ENCODE measurements at regions not wholly inside any gene's neighbourhood (a gene's known extent, or its start where the extent isn't known, plus 50 kb on each side); places are given as distances from the start of the nearest gene placed in this dataset.

DNA sequence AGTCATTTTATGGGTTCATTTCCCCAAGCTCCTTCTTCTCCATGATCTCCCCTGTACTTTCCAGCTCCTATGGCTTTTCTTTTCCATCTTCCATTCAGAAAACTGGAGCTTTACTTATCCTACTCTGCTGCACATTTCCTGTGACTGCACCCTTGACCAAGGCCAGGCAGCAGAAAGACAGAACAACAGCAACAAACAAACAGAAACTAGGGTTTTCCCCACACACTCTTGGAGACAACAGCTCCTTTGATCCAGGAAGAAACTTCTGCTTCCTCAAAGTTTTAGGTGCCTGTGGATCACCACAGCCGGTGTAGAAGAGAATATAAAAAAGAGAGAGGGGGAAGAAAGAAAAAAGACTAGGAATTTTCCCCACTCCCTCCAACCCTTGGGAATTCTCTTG, 342.3 kb upstream of the CFAP20DC start:
- peaks cover 0 to 9% (median 0%) of the 10 kb centered on the region in 3 donors for H3K36me3 Mint-ChIP-seq
- POLR2A ChIA-PET = no interaction called here
- DNase-seq = no peak
- peaks cover 0 to 13% (median 11%) of the 10 kb centered on the region in 4 donors for H3K4me1 Mint-ChIP-seq
- H3K27me3 Mint-ChIP-seq = no peaks in the 10 kb centered on the region
- no peak overlapping the region for H3K4me3 Mint-ChIP-seq
- peaks cover 0 to 10% (median 5%) of the 10 kb centered on the region in 9 donors for H3K9me3 Mint-ChIP-seq
- H3K27ac Mint-ChIP-seq = peak overlapping the region in 1 of 10 donors; percentile 29
- ATAC-seq = no peak

DNA sequence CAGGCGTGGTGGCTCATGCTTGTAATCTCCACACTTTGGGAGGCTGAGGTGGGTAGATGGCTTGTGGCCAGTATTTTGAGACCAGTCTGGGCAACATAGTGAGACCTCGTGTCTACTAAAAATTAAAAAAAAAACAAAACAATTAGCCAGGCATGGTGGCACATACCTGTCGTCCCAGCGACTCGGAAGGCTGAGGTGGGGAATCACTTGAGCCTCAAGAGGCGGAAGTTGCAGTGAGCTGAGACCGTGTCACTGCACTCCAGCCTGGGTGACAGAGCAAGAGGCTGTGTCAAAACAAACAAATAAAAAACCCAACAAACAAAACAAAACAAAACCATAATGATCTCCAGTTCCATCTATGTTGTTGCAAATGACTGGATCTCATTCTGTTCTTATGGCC, 341.3 kb upstream of the CFAP20DC start:
- H3K4me3 Mint-ChIP-seq = no peak overlapping the region
- H3K27ac Mint-ChIP-seq = no peak overlapping the region
- peaks cover 0 to 13% (median 11%) of the 10 kb centered on the region in 4 donors for H3K4me1 Mint-ChIP-seq
- POLR2A ChIA-PET = no interaction called here
- no peak for ATAC-seq
- no peaks in the 10 kb centered on the region for H3K27me3 Mint-ChIP-seq
- H3K9me3 Mint-ChIP-seq = peaks cover 0 to 3% (median 2%) of the 10 kb centered on the region in 9 donors
- no peak for DNase-seq
- peaks cover 0 to 4% (median 0%) of the 10 kb centered on the region in 3 donors for H3K36me3 Mint-ChIP-seq

DNA sequence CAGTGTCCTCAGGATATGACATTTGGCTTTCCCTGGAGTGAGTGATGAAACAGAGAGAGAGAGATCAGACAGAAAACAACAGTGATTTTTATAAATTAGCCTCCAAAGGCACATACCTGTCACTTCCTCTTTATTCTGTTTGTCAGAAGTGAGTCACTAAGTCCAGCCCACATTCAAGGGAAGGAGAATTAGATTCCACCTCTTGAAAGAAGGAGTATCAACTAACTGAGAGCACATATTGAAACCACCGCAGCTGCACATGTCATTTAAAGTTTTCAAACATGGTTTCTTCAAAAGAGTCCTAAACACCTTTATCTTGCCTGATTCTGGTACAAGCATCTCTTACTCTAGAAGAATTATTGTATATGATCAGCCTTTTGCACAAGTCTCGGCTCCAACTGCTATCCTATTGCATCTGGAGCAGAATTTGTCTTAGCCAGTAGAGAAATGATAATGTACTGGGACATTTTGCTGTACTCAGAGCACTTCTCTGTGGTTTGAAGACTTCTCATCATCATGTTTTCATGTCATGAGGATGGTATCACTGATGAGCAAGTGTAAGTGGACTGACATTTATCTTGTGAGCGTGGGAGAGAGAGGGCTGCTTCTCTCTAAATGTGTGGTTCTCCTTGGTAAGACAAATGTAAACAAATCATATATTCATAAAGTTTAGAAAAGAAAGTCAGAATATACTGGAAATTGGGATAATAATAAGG, 338.9 kb upstream of the CFAP20DC start:
- no peak overlapping the region for H3K4me3 Mint-ChIP-seq
- peak overlapping the region in 3 of 10 donors; percentile 22 to 60 (median 40) for H3K27ac Mint-ChIP-seq
- H3K36me3 Mint-ChIP-seq = no peaks in the 10 kb centered on the region
- DNase-seq = peak in 2 of 10 donors; percentile 7 to 9
- H3K9me3 Mint-ChIP-seq = peaks cover 0 to 3% (median 0%) of the 10 kb centered on the region in 9 donors
- H3K27me3 Mint-ChIP-seq = no peaks in the 10 kb centered on the region
- peak in 1 of 2 donors; percentile 43 for ATAC-seq
- H3K4me1 Mint-ChIP-seq = peaks cover 0 to 19% (median 14%) of the 10 kb centered on the region in 4 donors
- POLR2A ChIA-PET = interaction anchor here (1.3 kb wide), 1 partner anchor 63 kb away, joined by 3 read pairs; no protein-coding TSS in a partner anchor

DNA sequence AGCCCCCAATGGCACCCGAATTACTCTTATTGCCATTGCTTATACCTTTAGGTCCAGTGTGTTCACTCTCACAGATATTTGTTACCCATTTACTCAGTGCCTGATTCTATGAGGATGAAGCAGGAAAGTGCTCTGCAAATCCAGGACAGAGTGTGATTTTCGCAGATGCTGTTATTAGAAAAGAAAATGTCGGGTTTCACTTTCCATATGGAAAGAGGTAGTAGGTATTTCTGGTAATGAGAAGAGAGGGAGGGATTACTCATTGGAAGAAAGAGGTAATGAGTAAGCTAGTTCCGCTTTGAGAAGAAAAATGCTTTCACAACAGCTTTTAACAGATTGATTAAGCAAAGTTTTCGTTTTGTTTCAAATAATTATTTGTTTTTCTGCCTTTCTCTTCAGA, 336.3 kb upstream of the CFAP20DC start:
- peaks cover 2 to 24% (median 14%) of the 10 kb centered on the region in 4 donors for H3K4me1 Mint-ChIP-seq
- H3K27ac Mint-ChIP-seq = no peak overlapping the region
- H3K27me3 Mint-ChIP-seq = no peaks in the 10 kb centered on the region
- peaks cover 0 to 3% (median 0%) of the 10 kb centered on the region in 9 donors for H3K9me3 Mint-ChIP-seq
- H3K36me3 Mint-ChIP-seq = no peaks in the 10 kb centered on the region
- no peak for ATAC-seq
- peak overlapping the region in 1 of 10 donors; percentile 26 for H3K4me3 Mint-ChIP-seq
- no peak for DNase-seq
- POLR2A ChIA-PET = no interaction called here

DNA sequence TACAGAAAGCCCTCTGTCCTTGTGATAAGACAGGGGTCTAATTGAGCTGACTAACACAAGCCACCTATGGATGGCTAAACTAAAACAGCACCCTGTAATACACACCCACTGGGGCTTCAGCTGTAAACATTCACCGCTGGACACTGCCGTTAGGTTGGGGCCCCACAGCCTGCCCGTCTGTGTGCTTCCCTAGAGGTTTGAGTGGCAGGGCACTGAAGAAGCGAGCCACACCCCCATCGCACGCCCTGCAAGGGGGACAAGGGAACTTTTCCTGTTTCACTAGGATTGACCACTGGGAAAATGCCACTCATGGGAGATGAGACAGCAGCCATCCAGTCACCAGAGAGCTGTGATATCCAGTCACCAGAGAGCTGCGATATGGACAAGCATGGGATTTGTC, 335.7 kb upstream of the CFAP20DC start:
- ATAC-seq = no peak
- H3K4me3 Mint-ChIP-seq = no peak overlapping the region
- no peak overlapping the region for H3K27ac Mint-ChIP-seq
- POLR2A ChIA-PET = no interaction called here
- peaks cover 2 to 24% (median 14%) of the 10 kb centered on the region in 4 donors for H3K4me1 Mint-ChIP-seq
- peaks cover 0 to 3% (median 0%) of the 10 kb centered on the region in 9 donors for H3K9me3 Mint-ChIP-seq
- H3K27me3 Mint-ChIP-seq = no peaks in the 10 kb centered on the region
- no peak for DNase-seq
- no peaks in the 10 kb centered on the region for H3K36me3 Mint-ChIP-seq

DNA sequence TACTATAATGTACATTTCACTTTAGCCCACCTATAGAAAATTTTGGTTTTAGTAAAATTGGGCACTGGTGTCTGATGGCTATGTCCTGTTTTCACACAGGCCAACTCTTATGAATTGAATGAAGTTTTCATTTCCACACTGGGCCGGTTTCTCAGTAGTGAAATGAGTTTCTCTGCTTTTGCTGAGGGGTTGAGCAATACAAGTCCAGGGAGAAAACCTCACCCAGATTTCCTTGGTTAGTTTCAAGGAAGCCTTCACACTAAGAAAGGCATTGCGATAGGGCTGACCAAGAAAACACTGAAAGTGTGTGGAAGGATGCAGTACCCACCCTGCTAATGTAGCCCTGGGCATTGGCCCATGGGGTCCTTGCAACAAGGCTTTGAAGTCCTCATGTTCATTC, 331.5 kb upstream of the CFAP20DC start:
- ATAC-seq (no peak), DNase-seq (no peak)
- no peaks in the 10 kb centered on the region for H3K27me3 Mint-ChIP-seq
- H3K36me3 Mint-ChIP-seq = no peaks in the 10 kb centered on the region
- POLR2A ChIA-PET = no interaction called here
- peaks cover 0 to 19% (median 4%) of the 10 kb centered on the region in 4 donors for H3K4me1 Mint-ChIP-seq
- no peak overlapping the region for H3K4me3 Mint-ChIP-seq
- H3K9me3 Mint-ChIP-seq = no peaks in the 10 kb centered on the region
- no peak overlapping the region for H3K27ac Mint-ChIP-seq

DNA sequence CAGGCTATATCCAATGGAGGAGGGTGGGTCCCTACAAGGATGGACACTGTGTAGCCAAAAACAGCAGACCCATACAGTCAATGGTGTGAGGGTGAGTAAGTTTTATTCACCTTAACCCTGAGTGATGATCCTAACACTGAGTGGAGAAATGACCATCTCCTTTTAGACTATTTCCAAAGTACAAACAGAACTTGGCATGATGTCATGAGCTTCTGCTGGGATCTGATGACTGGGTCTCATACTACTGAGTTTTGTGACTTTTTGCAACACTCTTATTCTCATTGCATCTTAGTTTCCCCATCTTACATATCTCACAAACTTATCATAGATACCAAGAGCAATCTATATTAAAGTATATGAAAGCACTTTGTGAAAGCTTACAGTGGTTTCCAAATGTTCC, 330.3 kb upstream of the CFAP20DC start:
- DNase-seq (no peak), ATAC-seq (no peak)
- H3K4me1 Mint-ChIP-seq = peaks cover 0 to 19% (median 2%) of the 10 kb centered on the region in 4 donors
- no peaks in the 10 kb centered on the region for H3K9me3 Mint-ChIP-seq
- POLR2A ChIA-PET = no interaction called here
- no peaks in the 10 kb centered on the region for H3K27me3 Mint-ChIP-seq
- no peak overlapping the region for H3K27ac Mint-ChIP-seq
- H3K4me3 Mint-ChIP-seq = no peak overlapping the region
- no peaks in the 10 kb centered on the region for H3K36me3 Mint-ChIP-seq

DNA sequence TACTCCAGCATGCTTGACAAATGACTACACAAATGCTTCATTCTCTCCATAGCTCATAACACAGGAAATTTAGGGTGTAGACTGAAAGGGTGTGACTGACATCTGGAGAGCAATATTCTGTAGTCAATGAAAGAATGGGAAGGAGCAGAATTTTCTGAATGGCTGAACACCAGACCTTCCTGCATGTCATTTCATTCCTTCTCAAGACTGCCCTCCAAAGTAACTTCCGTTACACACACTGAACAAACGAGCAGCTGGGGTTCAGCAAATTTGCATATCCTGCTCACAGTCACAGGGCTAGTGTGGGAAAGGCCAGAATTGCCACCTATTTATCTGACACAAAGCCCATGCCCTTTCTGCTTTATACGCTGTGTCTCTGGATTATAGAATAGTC, 325.0 kb upstream of the CFAP20DC start:
- Mint-ChIP-seq H3K27me3 (no peaks in the 10 kb centered on the region), H3K9me3 (no peaks in the 10 kb centered on the region), H3K4me1 (peaks cover 0 to 6% (median 3%) of the 10 kb centered on the region in 4 donors), H3K27ac (no peak overlapping the region), H3K36me3 (no peaks in the 10 kb centered on the region), H3K4me3 (no peak overlapping the region)
- POLR2A ChIA-PET = interaction anchor here (0.7 kb wide), 1 partner anchor 127 kb away, joined by 3 read pairs; no protein-coding TSS in a partner anchor
- DNase-seq (no peak), ATAC-seq (no peak)

DNA sequence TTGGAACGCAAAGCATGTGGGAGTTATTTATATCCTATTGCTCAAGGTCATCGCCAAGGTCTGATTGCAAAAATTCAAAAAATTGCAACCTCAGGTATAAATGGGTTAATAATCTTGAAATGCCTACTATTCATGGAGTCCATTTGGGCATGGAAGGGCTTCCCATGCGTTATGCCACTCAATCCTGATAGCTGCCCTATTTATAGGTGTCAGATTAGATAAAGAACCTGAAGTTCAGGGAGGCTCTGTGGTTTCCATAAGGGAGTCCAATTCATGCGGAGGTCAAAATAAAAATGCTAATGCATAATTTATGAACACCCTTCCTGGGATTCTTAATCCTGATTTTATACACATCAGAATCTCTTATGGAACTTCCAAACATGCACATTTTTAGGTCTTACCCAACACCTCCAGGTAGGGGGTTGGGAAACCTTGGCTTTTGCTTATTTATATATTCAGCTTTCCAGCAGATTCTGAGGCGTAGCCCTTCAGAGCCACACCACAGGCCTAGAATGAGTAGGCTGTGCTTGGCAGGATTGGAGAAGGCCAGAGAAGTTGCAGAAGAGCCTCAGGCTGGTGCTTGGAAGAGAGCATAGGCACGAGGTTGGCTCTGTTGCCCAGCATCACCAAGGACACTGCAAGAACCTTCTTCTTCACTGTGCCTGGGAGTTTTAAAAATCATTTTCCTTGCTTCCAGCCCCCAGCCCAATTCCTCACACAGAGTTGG, 324.4 kb upstream of the CFAP20DC start:
- ATAC-seq (no peak), DNase-seq (no peak)
- Mint-ChIP-seq H3K4me1 (peaks cover 0 to 6% (median 4%) of the 10 kb centered on the region in 4 donors), H3K27me3 (no peaks in the 10 kb centered on the region), H3K4me3 (no peak overlapping the region), H3K27ac (no peak overlapping the region), H3K9me3 (no peaks in the 10 kb centered on the region), H3K36me3 (no peaks in the 10 kb centered on the region)
- POLR2A ChIA-PET = interaction anchor here (0.7 kb wide), 1 partner anchor 128 kb away, joined by 3 read pairs; no protein-coding TSS in a partner anchor

DNA sequence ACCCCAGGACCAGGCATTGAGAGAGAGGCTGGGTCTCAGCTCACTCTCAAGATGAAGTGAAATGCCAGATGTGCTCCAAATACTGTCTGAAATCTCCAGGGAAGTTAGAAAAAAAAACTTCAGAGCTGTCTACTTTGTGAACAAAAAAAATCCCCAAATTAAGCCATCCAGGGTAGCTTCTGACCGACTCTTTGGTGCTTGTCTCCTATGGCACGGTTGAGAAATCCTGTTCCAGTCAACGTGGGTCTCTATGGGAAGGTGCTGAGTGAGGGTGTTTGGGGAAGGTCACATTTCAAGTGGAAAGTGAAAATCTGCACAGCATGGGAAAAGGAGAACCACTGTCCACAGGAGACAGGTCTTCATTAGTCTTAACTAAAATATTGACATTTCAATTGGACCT, 322.5 kb upstream of the CFAP20DC start:
- H3K27me3 Mint-ChIP-seq = no peaks in the 10 kb centered on the region
- no peaks in the 10 kb centered on the region for H3K9me3 Mint-ChIP-seq
- peaks cover 2 to 10% (median 7%) of the 10 kb centered on the region in 4 donors for H3K4me1 Mint-ChIP-seq
- ATAC-seq = no peak
- POLR2A ChIA-PET = interaction anchor here (0.6 kb wide), 1 partner anchor 155 kb away, joined by 3 read pairs; no protein-coding TSS in a partner anchor
- no peaks in the 10 kb centered on the region for H3K36me3 Mint-ChIP-seq
- H3K27ac Mint-ChIP-seq = no peak overlapping the region
- no peak overlapping the region for H3K4me3 Mint-ChIP-seq
- no peak for DNase-seq

DNA sequence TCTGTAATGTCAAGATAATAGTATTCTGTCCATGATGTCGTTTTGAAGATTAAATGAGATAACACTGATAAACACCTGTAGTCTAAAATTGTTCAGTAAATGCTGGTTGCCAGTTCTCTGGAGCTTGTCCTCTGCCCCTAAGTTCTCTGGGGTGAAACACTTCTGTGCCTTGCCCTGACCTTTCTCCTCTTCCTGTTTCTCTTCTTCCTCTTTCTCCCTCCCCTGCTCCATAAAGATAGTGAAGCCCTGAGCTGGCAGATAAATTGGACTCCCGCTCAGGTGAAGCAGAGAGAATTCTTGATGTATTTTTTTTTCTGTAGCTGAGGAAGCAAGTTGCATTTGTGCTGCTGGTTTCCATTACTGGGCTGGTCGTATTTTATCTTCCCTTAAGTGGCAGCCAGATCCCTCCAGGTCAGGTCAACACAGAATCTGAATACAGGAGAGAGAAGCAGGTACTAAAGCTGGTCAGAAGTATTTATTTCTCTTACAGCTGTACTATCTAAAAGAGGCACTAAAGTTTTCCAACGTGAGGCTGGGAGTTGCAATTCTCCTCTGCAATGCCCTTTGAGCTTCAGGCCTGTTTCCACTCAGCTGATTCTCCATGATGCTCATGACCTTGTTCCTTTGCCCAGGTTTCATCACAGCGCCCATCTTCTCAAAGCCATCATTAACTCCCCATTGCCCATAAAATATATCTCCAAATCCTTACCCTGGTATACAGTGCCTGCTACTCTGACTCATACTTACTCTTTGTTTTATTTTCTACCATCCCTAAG, 319.3 kb upstream of the CFAP20DC start:
- H3K27ac Mint-ChIP-seq = peak overlapping the region in 3 of 10 donors; percentile 2 to 23 (median 6)
- peaks cover 9 to 13% (median 11%) of the 10 kb centered on the region in 4 donors for H3K4me1 Mint-ChIP-seq
- H3K36me3 Mint-ChIP-seq = peaks cover 0 to 2% (median 0%) of the 10 kb centered on the region in 3 donors
- no peaks in the 10 kb centered on the region for H3K9me3 Mint-ChIP-seq
- ATAC-seq = no peak
- no peak for DNase-seq
- POLR2A ChIA-PET = no interaction called here
- no peak overlapping the region for H3K4me3 Mint-ChIP-seq
- H3K27me3 Mint-ChIP-seq = peaks cover 0 to 2% (median 0%) of the 10 kb centered on the region in 5 donors

DNA sequence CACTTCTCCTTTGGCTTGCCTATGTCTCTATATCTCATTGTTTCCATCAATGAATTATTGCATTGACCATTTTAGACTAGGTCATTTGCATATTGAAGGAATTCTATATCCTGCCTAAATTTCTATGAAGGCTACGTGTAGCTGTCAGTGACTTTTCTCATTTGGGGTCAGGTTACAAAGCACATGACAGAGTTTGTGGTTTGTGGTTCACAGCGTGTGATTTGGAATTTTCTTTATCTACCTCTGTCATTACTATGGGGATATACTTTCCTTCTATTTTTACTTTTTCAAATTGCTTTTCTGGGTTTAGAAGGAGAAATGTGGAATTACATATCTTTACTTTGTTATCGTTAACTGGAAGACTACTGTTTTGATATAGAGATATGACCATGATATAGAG, 317.3 kb upstream of the CFAP20DC start:
- H3K27ac Mint-ChIP-seq = peak overlapping the region in 2 of 10 donors; percentile 1 to 34
- peak overlapping the region in 1 of 10 donors; percentile 5 for H3K4me3 Mint-ChIP-seq
- no peaks in the 10 kb centered on the region for H3K9me3 Mint-ChIP-seq
- H3K27me3 Mint-ChIP-seq = peaks cover 0 to 2% (median 0%) of the 10 kb centered on the region in 5 donors
- peaks cover 0 to 2% (median under 1%) of the 10 kb centered on the region in 3 donors for H3K36me3 Mint-ChIP-seq
- ATAC-seq = no peak
- POLR2A ChIA-PET = interaction anchor here (0.6 kb wide), 1 partner anchor 1155 kb away, joined by 4 read pairs; no protein-coding TSS in a partner anchor
- DNase-seq = no peak
- H3K4me1 Mint-ChIP-seq = peaks cover 9 to 13% (median 11%) of the 10 kb centered on the region in 4 donors
